Neural cell (in vitro differentiated cells): ENCODE measurements at regions not wholly inside any gene's neighbourhood (a gene's known extent, or its start where the extent isn't known, plus 50 kb on each side); places are given as distances from the start of the nearest gene placed in this dataset.

Experiments used
- H2AFZ ChIP-seq: fragments of 200-600, 300-800 bp; sonication (generic), shearing (Covaris generic); 2 replicates; pipeline ENCODE4 v1.6.0; 2014; ENCODE audit warnings: low read depth, mild to moderate bottlenecking, antibody characterized with exemption, low read length, moderate library complexity
- H3F3A ChIP-seq: fragments of 200-600 bp; shearing (Covaris generic); 2 replicates; pipeline ENCODE4 v1.6.1; 2016; ENCODE audit warnings: mild to moderate bottlenecking, moderate library complexity, mixed read lengths, antibody characterized with exemption, low read length; ENCODE audit not compliant: insufficient read depth, poor library complexity, severe bottlenecking
- H3K27ac ChIP-seq: fragments of 200-600, 300-800 bp; sonication (generic), shearing (Covaris generic); 2 replicates; pipeline ENCODE4 v1.5.1; 2014; ENCODE audit warnings: mild to moderate bottlenecking, low read length, moderate library complexity
- H3K27me3 ChIP-seq: fragments of 300-800, 200-600 bp; sonication (generic), shearing (Covaris generic); 2 replicates; pipeline ENCODE4 v1.6.0; 2014; ENCODE audit warnings: mild to moderate bottlenecking, low read depth, low read length, moderate library complexity; ENCODE audit not compliant: insufficient read depth
- H3K36me3 ChIP-seq: fragments of 300-800, 200-600 bp; sonication (generic), shearing (Covaris generic); 2 replicates; pipeline ENCODE4 v1.5.1; 2014; ENCODE audit warnings: mild to moderate bottlenecking, antibody characterized with exemption, low read length, moderate library complexity; ENCODE audit not compliant: insufficient read depth
- H3K4me2 ChIP-seq: fragments of 300-800, 200-600 bp; sonication (generic), shearing (Covaris generic); 2 replicates; pipeline ENCODE4 v1.6.0; 2014; ENCODE audit warnings: mild to moderate bottlenecking, low read length
- H3K4me3 ChIP-seq: fragments of 300-800, 200-600 bp; sonication (generic), shearing (Covaris generic); 2 replicates; pipeline ENCODE4 v1.5.1; 2014; ENCODE audit warnings: mild to moderate bottlenecking, low read length, moderate library complexity
- H3K79me2 ChIP-seq: fragments of 200-600 bp; shearing (Covaris generic); replicated peaks from 2 replicates; pipeline ENCODE4 v1.6.0; 2014; ENCODE audit warnings: mild to moderate bottlenecking, low read length, moderate library complexity; ENCODE audit not compliant: insufficient read depth
- H3K9ac ChIP-seq: fragments of 300-800, 200-600 bp; sonication (generic), shearing (Covaris generic); 2 replicates; pipeline ENCODE4 v1.6.1; 2016; ENCODE audit warnings: mild to moderate bottlenecking, low read length, mixed read lengths
- H3K9me2 ChIP-seq: fragments of 200-600 bp; shearing (Covaris generic); 2 replicates; pipeline ENCODE4 v1.6.1; 2016; ENCODE audit warnings: mild to moderate bottlenecking, low read length, mixed read lengths; ENCODE audit not compliant: insufficient read depth
- H3K9me3 ChIP-seq: fragments of 200-600, 300-800 bp; sonication (generic), shearing (Covaris generic); 2 replicates; pipeline ENCODE4 v1.6.1; 2016; ENCODE audit warnings: mild to moderate bottlenecking, mixed run types, low read length, moderate library complexity, mixed read lengths
- H4K20me1 ChIP-seq: fragments of 200-600 bp; shearing (Covaris generic); 2 replicates; pipeline ENCODE4 v1.6.1; 2016; ENCODE audit warnings: mild to moderate bottlenecking, mixed run types; ENCODE audit not compliant: insufficient read depth
- EP300 ChIP-seq: fragments of 450-650 bp; conservative IDR thresholded peaks from 2 replicates; pipeline ENCODE4 v1.6.1; 2014; ENCODE audit warnings: antibody characterized with exemption, mild to moderate bottlenecking, moderate library complexity; ENCODE audit not compliant: poor library complexity, severe bottlenecking
- EZH2 ChIP-seq: fragments of 200-600, 300-800 bp; shearing (Covaris generic), sonication (generic); IDR thresholded peaks from 2 replicates; pipeline ENCODE4 v1.6.1; 2014; ENCODE audit warnings: antibody characterized with exemption, low read length, borderline replicate concordance, mild to moderate bottlenecking; ENCODE audit not compliant: insufficient read depth, poor library complexity, severe bottlenecking
- MXI1 ChIP-seq: fragments of 450-650 bp; conservative IDR thresholded peaks from 2 replicates; pipeline ENCODE4 v1.6.1; 2014; ENCODE audit warnings: antibody characterized with exemption, mild to moderate bottlenecking; ENCODE audit not compliant: poor library complexity, severe bottlenecking
- POLR2AphosphoS5 ChIP-seq: IDR thresholded peaks from 2 replicates; pipeline ENCODE4 v1.6.1; 2012
- RAD21 ChIP-seq: fragments of 450-650 bp; conservative IDR thresholded peaks from 2 replicates; pipeline ENCODE4 v1.6.1; 2014; ENCODE audit warnings: antibody characterized with exemption, mild to moderate bottlenecking, moderate library complexity
- SMC3 ChIP-seq: fragments of 450-650 bp; conservative IDR thresholded peaks from 2 replicates; pipeline ENCODE4 v1.6.1; 2014; ENCODE audit warnings: antibody characterized with exemption, mild to moderate bottlenecking, moderate library complexity; ENCODE audit not compliant: poor library complexity
- TAF1 ChIP-seq: IDR thresholded peaks from 2 replicates; pipeline ENCODE4 v1.6.1; 2012; ENCODE audit warnings: low read depth
- TF ChIP-seq, protein P1 (sequence below): IDR thresholded peaks from 2 replicates; pipeline ENCODE4 v1.6.1; 2012; ENCODE audit warnings: borderline replicate concordance
- TF ChIP-seq, protein P2 (sequence below): fragments of 450-650 bp; IDR thresholded peaks from 2 replicates; pipeline ENCODE4 v1.5.1; 2014; ENCODE audit warnings: antibody characterized with exemption, mild to moderate bottlenecking, moderate library complexity; ENCODE audit not compliant: poor library complexity, severe bottlenecking

DNA sequence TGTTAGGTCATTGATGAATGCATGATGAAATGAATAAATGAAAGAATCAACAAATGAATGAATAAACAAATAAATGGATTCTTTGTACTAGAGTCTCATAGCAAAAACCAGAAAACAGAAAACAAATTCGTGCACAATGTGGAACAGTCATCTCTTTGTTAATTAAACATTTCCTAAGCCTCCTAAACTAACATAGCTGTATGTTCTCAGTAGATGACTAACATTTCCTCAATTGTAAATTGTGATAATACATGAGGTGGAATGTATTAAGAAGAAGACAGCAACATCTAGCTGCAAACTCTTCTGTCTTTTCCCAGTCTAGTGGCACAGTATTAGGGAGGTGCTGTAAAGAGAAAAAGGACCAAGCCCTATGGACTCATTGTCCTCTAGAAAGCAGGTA lies 1021.0 kb downstream of the MCTP2 start:
- H3K9me3 ChIP-seq = no peaks in the 10 kb centered on the region
- H4K20me1 ChIP-seq = no peaks in the 10 kb centered on the region
- no peak for TF ChIP-seq EP300
- no peak overlapping the region for H2AFZ ChIP-seq
- H3K27me3 ChIP-seq = no peaks in the 10 kb centered on the region
- no peaks in the 10 kb centered on the region for H3K79me2 ChIP-seq
- no peaks in the 10 kb centered on the region for H3K36me3 ChIP-seq
- no peak overlapping the region for H3K4me3 ChIP-seq
- no peaks in the 10 kb centered on the region for H3F3A ChIP-seq
- H3K9me2 ChIP-seq = no peaks in the 10 kb centered on the region
- no peak overlapping the region for H3K4me2 ChIP-seq
- no peak overlapping the region for H3K27ac ChIP-seq
- H3K9ac ChIP-seq = no peak overlapping the region

GRCh38 chr15:95254263-95254662 lies 1022.9 kb downstream of the MCTP2 start:
- no peak overlapping the region for H3K4me2 ChIP-seq
- no peaks in the 10 kb centered on the region for H3F3A ChIP-seq
- peaks cover 10% of the 10 kb centered on the region for H3K27me3 ChIP-seq
- H3K79me2 ChIP-seq = no peaks in the 10 kb centered on the region
- no peaks in the 10 kb centered on the region for H3K9me2 ChIP-seq
- TF ChIP-seq, protein P1, sequence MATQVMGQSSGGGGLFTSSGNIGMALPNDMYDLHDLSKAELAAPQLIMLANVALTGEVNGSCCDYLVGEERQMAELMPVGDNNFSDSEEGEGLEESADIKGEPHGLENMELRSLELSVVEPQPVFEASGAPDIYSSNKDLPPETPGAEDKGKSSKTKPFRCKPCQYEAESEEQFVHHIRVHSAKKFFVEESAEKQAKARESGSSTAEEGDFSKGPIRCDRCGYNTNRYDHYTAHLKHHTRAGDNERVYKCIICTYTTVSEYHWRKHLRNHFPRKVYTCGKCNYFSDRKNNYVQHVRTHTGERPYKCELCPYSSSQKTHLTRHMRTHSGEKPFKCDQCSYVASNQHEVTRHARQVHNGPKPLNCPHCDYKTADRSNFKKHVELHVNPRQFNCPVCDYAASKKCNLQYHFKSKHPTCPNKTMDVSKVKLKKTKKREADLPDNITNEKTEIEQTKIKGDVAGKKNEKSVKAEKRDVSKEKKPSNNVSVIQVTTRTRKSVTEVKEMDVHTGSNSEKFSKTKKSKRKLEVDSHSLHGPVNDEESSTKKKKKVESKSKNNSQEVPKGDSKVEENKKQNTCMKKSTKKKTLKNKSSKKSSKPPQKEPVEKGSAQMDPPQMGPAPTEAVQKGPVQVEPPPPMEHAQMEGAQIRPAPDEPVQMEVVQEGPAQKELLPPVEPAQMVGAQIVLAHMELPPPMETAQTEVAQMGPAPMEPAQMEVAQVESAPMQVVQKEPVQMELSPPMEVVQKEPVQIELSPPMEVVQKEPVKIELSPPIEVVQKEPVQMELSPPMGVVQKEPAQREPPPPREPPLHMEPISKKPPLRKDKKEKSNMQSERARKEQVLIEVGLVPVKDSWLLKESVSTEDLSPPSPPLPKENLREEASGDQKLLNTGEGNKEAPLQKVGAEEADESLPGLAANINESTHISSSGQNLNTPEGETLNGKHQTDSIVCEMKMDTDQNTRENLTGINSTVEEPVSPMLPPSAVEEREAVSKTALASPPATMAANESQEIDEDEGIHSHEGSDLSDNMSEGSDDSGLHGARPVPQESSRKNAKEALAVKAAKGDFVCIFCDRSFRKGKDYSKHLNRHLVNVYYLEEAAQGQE = no peak
- TF ChIP-seq, protein P2, sequence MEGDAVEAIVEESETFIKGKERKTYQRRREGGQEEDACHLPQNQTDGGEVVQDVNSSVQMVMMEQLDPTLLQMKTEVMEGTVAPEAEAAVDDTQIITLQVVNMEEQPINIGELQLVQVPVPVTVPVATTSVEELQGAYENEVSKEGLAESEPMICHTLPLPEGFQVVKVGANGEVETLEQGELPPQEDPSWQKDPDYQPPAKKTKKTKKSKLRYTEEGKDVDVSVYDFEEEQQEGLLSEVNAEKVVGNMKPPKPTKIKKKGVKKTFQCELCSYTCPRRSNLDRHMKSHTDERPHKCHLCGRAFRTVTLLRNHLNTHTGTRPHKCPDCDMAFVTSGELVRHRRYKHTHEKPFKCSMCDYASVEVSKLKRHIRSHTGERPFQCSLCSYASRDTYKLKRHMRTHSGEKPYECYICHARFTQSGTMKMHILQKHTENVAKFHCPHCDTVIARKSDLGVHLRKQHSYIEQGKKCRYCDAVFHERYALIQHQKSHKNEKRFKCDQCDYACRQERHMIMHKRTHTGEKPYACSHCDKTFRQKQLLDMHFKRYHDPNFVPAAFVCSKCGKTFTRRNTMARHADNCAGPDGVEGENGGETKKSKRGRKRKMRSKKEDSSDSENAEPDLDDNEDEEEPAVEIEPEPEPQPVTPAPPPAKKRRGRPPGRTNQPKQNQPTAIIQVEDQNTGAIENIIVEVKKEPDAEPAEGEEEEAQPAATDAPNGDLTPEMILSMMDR = no peak
- no peak for TF ChIP-seq EZH2
- no peak for TF ChIP-seq POLR2AphosphoS5
- TF ChIP-seq RAD21 = no peak
- TF ChIP-seq TAF1 = no peak
- no peak for TF ChIP-seq MXI1
- TF ChIP-seq EP300 = no peak
- TF ChIP-seq SMC3 = no peak
- H4K20me1 ChIP-seq = no peaks in the 10 kb centered on the region
- no peak overlapping the region for H3K9ac ChIP-seq
- no peak overlapping the region for H3K4me3 ChIP-seq
- H2AFZ ChIP-seq = no peak overlapping the region
- H3K36me3 ChIP-seq = no peaks in the 10 kb centered on the region
- no peak overlapping the region for H3K27ac ChIP-seq
- no peaks in the 10 kb centered on the region for H3K9me3 ChIP-seq

DNA sequence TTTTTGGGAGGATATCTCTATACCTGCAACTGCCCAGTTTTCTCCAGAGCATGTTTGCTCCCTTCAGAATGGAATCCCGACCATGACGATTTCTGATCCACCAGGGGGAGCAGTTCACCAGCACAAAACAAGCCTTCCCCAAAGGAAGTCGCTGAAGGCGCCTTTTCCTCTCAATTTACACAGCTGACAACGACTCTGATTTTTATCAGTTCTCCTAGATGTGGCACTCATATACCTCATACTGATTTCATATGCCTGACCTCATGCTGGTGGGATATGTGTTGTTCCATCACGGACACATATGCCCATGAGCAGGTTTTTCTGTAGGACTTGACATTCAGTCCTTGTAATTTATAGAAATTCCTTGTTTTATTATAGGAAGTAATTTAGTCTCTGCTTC lies 1028.2 kb downstream of the MCTP2 start:
- no peak overlapping the region for H3K9ac ChIP-seq
- H3K4me3 ChIP-seq = no peak overlapping the region
- H2AFZ ChIP-seq = no peak overlapping the region
- H3F3A ChIP-seq = no peaks in the 10 kb centered on the region
- H4K20me1 ChIP-seq = no peaks in the 10 kb centered on the region
- no peak overlapping the region for H3K4me2 ChIP-seq
- H3K27ac ChIP-seq = no peak overlapping the region
- no peaks in the 10 kb centered on the region for H3K9me3 ChIP-seq
- H3K27me3 ChIP-seq = peaks cover 27% of the 10 kb centered on the region
- no peaks in the 10 kb centered on the region for H3K9me2 ChIP-seq
- no peaks in the 10 kb centered on the region for H3K36me3 ChIP-seq
- H3K79me2 ChIP-seq = no peaks in the 10 kb centered on the region
- TF ChIP-seq POLR2AphosphoS5 = no peak
- TF ChIP-seq, protein P2 = peak; percentile 90
- TF ChIP-seq RAD21 = peak; percentile 95
- no peak for TF ChIP-seq MXI1
- TF ChIP-seq SMC3 = peak; percentile 98
